NCI-H1930 (cell line): ENCODE measurements at regions not wholly inside any gene's neighbourhood (a gene's known extent, or its start where the extent isn't known, plus 50 kb on each side); places are given as distances from the start of the nearest gene placed in this dataset.
A peak's percentile ranks its signal among the peaks of the same experiment; 100 is the strongest.

Source experiments
- DNase-seq, 2 experiments: peaks; one replicate each; lab custom pipeline; 2025; lab: John Stamatoyannopoulos, UW

- DNase-seq, result no peak
Observed at GRCh38 chr11:69378303-69379141, 84.6 kb downstream of the MYEOV start.

- DNase-seq, result no peak
Observed at GRCh38 chr11:69380451-69380901, 86.5 kb downstream of the MYEOV start.

- no peak for DNase-seq
Observed at GRCh38 chr11:69380921-69381581, 87.1 kb downstream of the MYEOV start.

GRCh38 chr11:69381681-69382130, 87.8 kb downstream of the MYEOV start:
- no peak for DNase-seq

- DNase-seq, result peak in 1 of 2 experiments; percentile 62
Observed at GRCh38 chr11:69382131-69383128, 88.5 kb downstream of the MYEOV start.

- DNase-seq, result no peak
Observed at GRCh38 chr11:69383372-69384250, 89.7 kb downstream of the MYEOV start.

GRCh38 chr11:69384251-69385143, 90.5 kb downstream of the MYEOV start:
- no peak for DNase-seq

GRCh38 chr11:69385144-69385820, 91.3 kb downstream of the MYEOV start:
- DNase-seq, result no peak

GRCh38 chr11:69385832-69386427, 92.0 kb downstream of the MYEOV start:
- DNase-seq, result no peak

- DNase-seq, result no peak
Observed at GRCh38 chr11:69386594-69387408, 92.8 kb downstream of the MYEOV start.

- DNase-seq, result no peak
Observed at GRCh38 chr11:69387409-69387885, 93.5 kb downstream of the MYEOV start.

- DNase-seq, result no peak
Observed at GRCh38 chr11:69388210-69388609, 93.3 kb upstream of the LINC01488 start.

GRCh38 chr11:69388661-69389060, 92.8 kb upstream of the LINC01488 start:
- no peak for DNase-seq

GRCh38 chr11:69390561-69390960, 90.9 kb upstream of the LINC01488 start:
- no peak for DNase-seq

- no peak for DNase-seq
Observed at GRCh38 chr11:69391192-69392103, 90.0 kb upstream of the LINC01488 start.

GRCh38 chr11:69392104-69392653, 89.3 kb upstream of the LINC01488 start:
- DNase-seq, result no peak
